HEK293T (cell line): ENCODE measurements at regions not wholly inside any gene's neighbourhood (a gene's known extent, or its start where the extent isn't known, plus 50 kb on each side); places are given as distances from the start of the nearest gene placed in this dataset.

Source experiments
- CTCF ChIA-PET: fragments of 350-600 bp; formaldehyde crosslinking; extraction: SDS; loops from one replicate; lab custom pipeline; 2021; ENCODE audit warnings: antibody characterized with exemption, inconsistent platforms; lab: Yijun Ruan, JAX
- POLR2A ChIA-PET: fragments of 350-600 bp; formaldehyde crosslinking; extraction: SDS; loops from one replicate; lab custom pipeline; 2020; ENCODE audit warnings: antibody characterized with exemption, inconsistent platforms; lab: Yijun Ruan, JAX
- DNase-seq: peaks from one replicate; pipeline ENCODE4 v3.0.0; 2012; ENCODE audit warnings: mixed read lengths; ENCODE audit errors: extremely low spot score
- ARNT ChIP-seq: fragments of 450-650 bp; IDR thresholded peaks from 2 replicates; pipeline ENCODE4 v1.6.1; 2017; ENCODE audit warnings: mild to moderate bottlenecking
- BHLHE40 ChIP-seq: fragments of 450-650 bp; IDR thresholded peaks from 2 replicates; pipeline ENCODE4 v1.6.1; 2016; ENCODE audit warnings: mild to moderate bottlenecking, moderate library complexity, borderline replicate concordance
- CTBP1 ChIP-seq: fragments of 450-650 bp; IDR thresholded peaks from 2 replicates; pipeline ENCODE4 v1.6.1; 2016; ENCODE audit warnings: borderline replicate concordance
- ELF4 ChIP-seq: fragments of 450-650 bp; IDR thresholded peaks from 2 replicates; pipeline ENCODE4 v1.6.1; 2017; ENCODE audit warnings: antibody characterized with exemption
- FOXA1 ChIP-seq: fragments of 450-650 bp; IDR thresholded peaks from 2 replicates; pipeline ENCODE4 v1.6.1; 2016; ENCODE audit warnings: mild to moderate bottlenecking
- FOXK2 ChIP-seq: fragments of 450-650 bp; IDR thresholded peaks from 2 replicates; pipeline ENCODE4 v1.6.1; 2016; ENCODE audit warnings: mild to moderate bottlenecking
- FOXM1 ChIP-seq: fragments of 450-650 bp; IDR thresholded peaks from 2 replicates; pipeline ENCODE4 v1.6.1; 2017; ENCODE audit warnings: mild to moderate bottlenecking, borderline replicate concordance
- HDGF ChIP-seq: fragments of 450-650 bp; IDR thresholded peaks from 2 replicates; pipeline ENCODE4 v1.6.1; 2017; ENCODE audit warnings: antibody characterized with exemption, borderline replicate concordance
- L3MBTL2 ChIP-seq: fragments of 450-650 bp; conservative IDR thresholded peaks from 2 replicates; pipeline ENCODE4 v1.6.1; 2016; ENCODE audit warnings: mild to moderate bottlenecking
- LEF1 ChIP-seq: fragments of 450-650 bp; IDR thresholded peaks from 2 replicates; pipeline ENCODE4 v1.6.1; 2017; ENCODE audit warnings: mild to moderate bottlenecking, borderline replicate concordance
- NFRKB ChIP-seq: fragments of 450-650 bp; IDR thresholded peaks from 2 replicates; pipeline ENCODE4 v1.6.1; 2016; ENCODE audit warnings: mild to moderate bottlenecking, moderate library complexity
- SP1 ChIP-seq: fragments of 450-650 bp; IDR thresholded peaks from 2 replicates; pipeline ENCODE4 v1.6.1; 2017
- SUZ12 ChIP-seq: fragments of 450-650 bp; IDR thresholded peaks from 2 replicates; pipeline ENCODE4 v1.6.1; 2016; ENCODE audit warnings: mild to moderate bottlenecking
- TARDBP ChIP-seq: fragments of 450-650 bp; IDR thresholded peaks from 2 replicates; pipeline ENCODE4 v1.6.1; 2016
- ZNF384 ChIP-seq: fragments of 450-650 bp; IDR thresholded peaks from 2 replicates; pipeline ENCODE4 v1.6.1; 2016
- TF ChIP-seq, protein P1 (sequence below): fragments of 450-650 bp; IDR thresholded peaks from 2 replicates; pipeline ENCODE4 v1.6.1; 2016

DNA sequence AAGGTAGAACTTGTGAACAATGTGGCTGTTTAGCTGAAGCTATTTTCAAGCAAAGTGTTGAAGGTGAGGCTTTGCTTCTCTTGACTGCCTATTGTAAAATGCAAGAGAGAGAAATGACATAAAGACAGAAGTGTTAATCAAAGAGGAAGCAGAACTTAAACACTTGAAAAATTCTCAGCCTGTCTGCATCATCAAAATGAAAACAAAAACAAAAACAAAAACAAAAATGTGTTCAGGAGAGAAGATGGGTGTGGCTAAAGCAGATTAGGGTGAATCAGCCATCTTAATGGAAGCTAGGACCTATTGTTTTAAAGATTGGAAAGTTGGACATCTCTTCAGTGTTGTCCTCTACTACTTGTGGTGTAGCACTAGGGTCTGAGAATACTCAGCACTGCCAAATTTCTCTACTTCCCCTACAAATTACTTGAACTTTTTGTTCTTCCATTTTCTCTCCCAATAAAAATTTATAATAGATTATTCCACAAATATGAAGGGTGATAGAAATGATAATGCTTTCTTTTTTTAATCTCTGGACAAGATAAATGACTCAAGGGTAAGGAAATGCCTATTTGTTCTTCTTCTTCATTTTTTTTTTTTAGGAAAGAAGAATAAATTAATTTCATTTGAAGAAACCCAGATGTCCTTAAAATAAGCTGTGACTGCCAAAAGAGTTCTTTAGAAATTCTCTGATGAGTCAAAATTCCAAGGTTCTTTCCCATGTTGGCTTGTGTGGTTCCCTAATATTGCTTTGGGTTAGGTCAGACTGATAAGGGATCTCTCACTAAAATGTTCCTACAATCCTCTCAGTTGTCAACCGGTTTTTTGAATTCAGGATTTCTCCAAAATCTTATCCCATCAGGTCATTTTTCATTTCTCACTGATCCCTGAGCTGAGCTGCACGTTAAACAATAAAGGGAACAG, 571.2 kb upstream of the ZEB2 start:
- TF ChIP-seq SP1 (no peak), NFRKB (no peak), TARDBP (no peak), CTBP1 (no peak), FOXM1 (no peak), SUZ12 (no peak), HDGF (no peak), BHLHE40 (no peak)
- TF ChIP-seq, protein P1, sequence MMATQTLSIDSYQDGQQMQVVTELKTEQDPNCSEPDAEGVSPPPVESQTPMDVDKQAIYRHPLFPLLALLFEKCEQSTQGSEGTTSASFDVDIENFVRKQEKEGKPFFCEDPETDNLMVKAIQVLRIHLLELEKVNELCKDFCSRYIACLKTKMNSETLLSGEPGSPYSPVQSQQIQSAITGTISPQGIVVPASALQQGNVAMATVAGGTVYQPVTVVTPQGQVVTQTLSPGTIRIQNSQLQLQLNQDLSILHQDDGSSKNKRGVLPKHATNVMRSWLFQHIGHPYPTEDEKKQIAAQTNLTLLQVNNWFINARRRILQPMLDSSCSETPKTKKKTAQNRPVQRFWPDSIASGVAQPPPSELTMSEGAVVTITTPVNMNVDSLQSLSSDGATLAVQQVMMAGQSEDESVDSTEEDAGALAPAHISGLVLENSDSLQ = no peak
- ChIA-PET POLR2A (no interaction called here), CTCF (no interaction called here)
- no peak for DNase-seq

DNA sequence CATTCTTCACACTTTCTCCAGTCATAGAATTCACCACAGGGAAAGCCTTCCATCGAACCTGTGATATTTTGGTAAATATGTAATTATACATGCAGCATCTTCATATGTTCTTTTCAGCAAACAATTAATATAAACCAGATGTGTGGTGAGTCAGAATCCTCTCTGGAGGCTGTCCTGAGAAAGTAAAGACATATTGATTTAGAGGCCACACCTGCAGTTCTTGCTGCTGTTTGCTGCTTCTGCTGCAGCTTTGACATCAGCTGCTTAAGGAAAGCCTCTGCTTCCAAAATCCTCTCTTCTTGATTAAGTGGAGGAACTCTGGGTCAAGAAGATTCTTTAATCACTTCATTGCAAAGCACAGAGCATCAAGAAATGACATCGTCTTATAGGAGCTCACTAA, 568.8 kb upstream of the ZEB2 start:
- CTCF ChIA-PET = no interaction called here
- no peak for TF ChIP-seq ZNF384
- no peak for TF ChIP-seq CTBP1
- TF ChIP-seq SP1 = no peak
- no peak for TF ChIP-seq ELF4
- TF ChIP-seq SUZ12 = no peak
- TF ChIP-seq TARDBP = no peak
- TF ChIP-seq NFRKB = no peak
- no peak for TF ChIP-seq BHLHE40
- no peak for TF ChIP-seq ARNT
- TF ChIP-seq FOXM1 = no peak
- no peak for TF ChIP-seq LEF1
- TF ChIP-seq, protein P1 = no peak
- no peak for TF ChIP-seq FOXA1
- no peak for TF ChIP-seq FOXK2
- no peak for TF ChIP-seq HDGF
- no peak for TF ChIP-seq L3MBTL2
- no peak for DNase-seq
- POLR2A ChIA-PET = no interaction called here

DNA sequence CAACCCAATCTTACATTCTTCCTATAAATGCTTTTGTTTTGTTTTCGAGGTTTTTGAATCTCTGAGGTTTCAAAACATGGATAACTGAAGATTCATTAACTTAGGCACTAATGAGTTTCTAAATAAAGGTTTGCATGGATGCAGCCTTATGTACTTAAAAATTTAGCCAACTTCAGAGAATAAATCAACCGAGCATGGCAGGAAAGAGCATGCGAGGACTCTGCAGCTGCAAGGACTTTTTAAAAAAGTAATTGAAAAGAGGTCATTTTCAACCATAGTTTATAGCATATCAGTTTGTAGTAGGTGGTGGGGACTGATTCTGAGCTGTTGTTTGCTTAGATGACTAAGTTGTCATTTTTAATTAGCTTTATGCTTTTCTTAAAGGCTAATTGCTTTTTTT, 567.0 kb upstream of the ZEB2 start:
- ChIA-PET CTCF (no interaction called here), POLR2A (no interaction called here)
- no peak for TF ChIP-seq ELF4
- TF ChIP-seq TARDBP = no peak
- no peak for TF ChIP-seq CTBP1
- no peak for TF ChIP-seq NFRKB
- TF ChIP-seq SUZ12 = no peak
- no peak for TF ChIP-seq FOXK2
- DNase-seq = no peak

DNA sequence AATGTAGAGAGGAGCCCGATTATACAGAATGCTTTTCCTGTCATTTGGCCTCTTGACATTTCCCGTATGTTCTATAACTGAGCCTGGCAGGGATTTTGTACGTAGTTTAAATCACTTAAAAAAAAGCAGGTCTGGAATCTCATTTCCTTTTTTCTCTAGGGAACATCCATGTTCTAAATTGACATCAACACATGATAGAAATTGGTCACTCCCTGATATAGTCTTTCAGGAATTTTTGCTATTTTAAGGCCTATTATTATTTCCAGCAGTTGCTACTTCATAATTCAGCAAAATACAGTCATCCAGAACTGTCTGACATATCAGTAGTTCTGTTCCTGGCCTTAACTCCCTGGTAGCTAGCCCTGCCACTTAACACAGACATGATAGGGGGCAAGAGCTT, 565.7 kb upstream of the ZEB2 start:
- DNase-seq = no peak
- TF ChIP-seq BHLHE40 = no peak

DNA sequence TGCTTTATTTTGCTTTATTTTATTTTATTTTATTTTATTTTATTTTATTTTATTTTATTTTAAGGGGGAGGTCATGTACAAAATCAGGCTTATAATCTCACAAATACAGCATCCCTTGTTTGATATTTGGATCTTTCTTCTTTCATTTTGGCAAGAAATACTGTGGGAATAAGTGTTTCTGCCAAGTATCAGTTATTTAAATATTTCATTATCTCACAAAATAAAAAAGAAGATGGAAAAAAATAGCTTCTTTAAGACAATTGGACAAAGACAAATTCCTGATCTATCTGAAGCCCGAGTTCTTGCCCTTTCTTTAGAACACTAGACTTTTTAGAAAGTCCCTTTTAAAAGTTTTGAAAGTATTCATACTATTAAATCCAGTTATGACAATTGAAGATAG, 560.5 kb upstream of the ZEB2 start:
- no peak for DNase-seq
- TF ChIP-seq L3MBTL2 (no peak), SP1 (no peak), ELF4 (no peak), FOXK2 (no peak)
- CTCF ChIA-PET = no interaction called here
- POLR2A ChIA-PET = no interaction called here

More for the DNA sequence above, 565.7 kb upstream of the ZEB2 start:
- ChIA-PET POLR2A (no interaction called here), CTCF (no interaction called here)

DNA sequence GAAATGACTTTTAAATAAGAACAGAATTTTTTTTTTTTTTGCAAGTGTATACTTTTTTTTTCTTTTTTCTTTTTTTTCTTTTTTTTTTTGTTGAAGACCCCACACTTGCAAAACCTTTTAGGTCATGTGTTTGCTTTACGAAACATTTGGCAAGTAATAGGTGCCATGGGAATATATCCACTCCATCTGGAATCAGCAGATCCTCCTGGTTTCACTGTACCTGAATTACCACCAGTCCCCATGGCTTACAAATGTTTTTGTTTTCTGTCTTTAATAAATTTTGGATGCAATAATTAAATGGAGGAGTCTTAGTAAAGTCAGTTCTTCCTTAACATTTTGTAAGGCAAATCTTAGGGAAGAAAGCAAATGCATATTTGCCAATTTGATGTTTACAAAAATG, 559.7 kb upstream of the ZEB2 start:
- DNase-seq = no peak
- ChIA-PET POLR2A (no interaction called here), CTCF (no interaction called here)
- TF ChIP-seq NFRKB (no peak), ZNF384 (no peak), LEF1 (no peak), TARDBP (no peak), SP1 (no peak), FOXM1 (no peak), ELF4 (no peak), L3MBTL2 (no peak), FOXA1 (no peak)
- TF ChIP-seq, protein P1 = no peak

DNA sequence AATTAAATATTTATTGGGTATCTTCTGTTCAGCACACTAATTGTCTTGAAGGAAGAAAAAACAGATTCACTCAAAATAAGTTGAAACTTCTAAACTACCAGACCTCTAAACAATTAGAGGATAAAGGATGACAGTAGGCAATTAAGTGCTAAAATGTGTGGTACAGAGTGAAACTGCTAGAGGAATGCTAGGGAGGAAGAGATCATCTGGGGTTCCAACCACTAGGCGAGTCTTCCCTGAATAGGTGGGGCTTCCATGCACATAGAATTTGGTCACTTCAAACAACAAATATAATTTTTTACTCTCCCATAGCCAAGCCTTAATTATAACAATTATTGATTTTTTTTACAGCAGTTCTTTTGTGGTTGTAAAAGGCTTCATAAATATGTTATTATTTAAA, 559.0 kb upstream of the ZEB2 start:
- no peak for TF ChIP-seq SP1
- no peak for TF ChIP-seq ELF4
- no peak for TF ChIP-seq L3MBTL2
- TF ChIP-seq, protein P1 = no peak
- TF ChIP-seq TARDBP = no peak
- TF ChIP-seq LEF1 = no peak
- no peak for TF ChIP-seq HDGF
- no peak for TF ChIP-seq NFRKB
- no peak for TF ChIP-seq ZNF384
- TF ChIP-seq FOXK2 = no peak
- TF ChIP-seq CTBP1 = no peak
- no peak for TF ChIP-seq BHLHE40
- CTCF ChIA-PET = no interaction called here
- no peak for DNase-seq
- POLR2A ChIA-PET = no interaction called here
